SK-N-SH treated with all-trans-retinoic acid at 6 μM for 48 hours (cell line): ENCODE measurements at regions not wholly inside any gene's neighbourhood (a gene's known extent, or its start where the extent isn't known, plus 50 kb on each side); places are given as distances from the start of the nearest gene placed in this dataset.

ENCODE experiments used
- ATAC-seq: fragments of 200-7000 bp; cut with Tn5 transposase; 3 replicates; pipeline ENCODE4 v1.9.1; 2020; ENCODE audit warnings: mild to moderate bottlenecking, moderate library complexity
- ARNTL ChIP-seq: fragments of 450-650 bp; formaldehyde crosslinking; IDR thresholded peaks from 2 replicates; pipeline ENCODE4 v1.5.0; 2020; ENCODE audit warnings: low read depth, mild to moderate bottlenecking, moderate library complexity, borderline replicate concordance
- BACH2 ChIP-seq: fragments of 250-450 bp; sonication (Bioruptor Pico); IDR thresholded peaks from 2 replicates; pipeline ENCODE4 v1.9.0; 2021; ENCODE audit warnings: mild to moderate bottlenecking, borderline replicate concordance
- CSDC2 ChIP-seq: fragments of 250-450 bp; sonication (Bioruptor Pico); IDR thresholded peaks from 2 replicates; pipeline ENCODE4 v1.5.0; 2020; ENCODE audit warnings: mild to moderate bottlenecking, moderate library complexity
- CSRNP3 ChIP-seq: fragments of 250-450 bp; sonication (Bioruptor Pico); IDR thresholded peaks from 2 replicates; pipeline ENCODE4 v1.5.1; 2021; ENCODE audit warnings: mild to moderate bottlenecking, moderate library complexity
- ESRRG ChIP-seq: fragments of 250-450 bp; sonication (Bioruptor Pico); IDR thresholded peaks from 2 replicates; pipeline ENCODE4 v1.6.1; 2021; ENCODE audit warnings: mild to moderate bottlenecking
- GLIS3 ChIP-seq: fragments of 250-450 bp; sonication (Bioruptor Pico); IDR thresholded peaks from 2 replicates; pipeline ENCODE4 v1.5.0; 2020; ENCODE audit warnings: mild to moderate bottlenecking, moderate library complexity
- ISL1 ChIP-seq: fragments of 250-450 bp; sonication (Bioruptor Pico); IDR thresholded peaks from 2 replicates; pipeline ENCODE4 v2.1.2; 2022; ENCODE audit warnings: mild to moderate bottlenecking, moderate library complexity
- OSR1 ChIP-seq: fragments of 250-450 bp; sonication (Bioruptor Pico); IDR thresholded peaks from 2 replicates; pipeline ENCODE4 v1.8.0; 2022; ENCODE audit warnings: moderate library complexity, mild to moderate bottlenecking, inconsistent platforms
- PATZ1 ChIP-seq: fragments of 250-450 bp; sonication (Bioruptor Pico); IDR thresholded peaks from 2 replicates; pipeline ENCODE4 v1.8.0; 2020; ENCODE audit warnings: mild to moderate bottlenecking, moderate library complexity, borderline replicate concordance
- PPARA ChIP-seq: fragments of 250-450 bp; sonication (Bioruptor Pico); IDR thresholded peaks from 2 replicates; pipeline ENCODE4 v1.5.0; 2020; ENCODE audit warnings: mild to moderate bottlenecking, borderline replicate concordance
- RARB ChIP-seq: fragments of 250-450 bp; sonication (Bioruptor Pico); IDR thresholded peaks from 2 replicates; pipeline ENCODE4 v1.8.0; 2021; ENCODE audit warnings: mild to moderate bottlenecking, moderate library complexity
- SNAI2 ChIP-seq: fragments of 250-450 bp; sonication (Bioruptor Pico); IDR thresholded peaks from 2 replicates; pipeline ENCODE4 v1.5.0; 2020; ENCODE audit warnings: mild to moderate bottlenecking, moderate library complexity
- TCF4 ChIP-seq: fragments of 250-450 bp; sonication (Bioruptor Pico); IDR thresholded peaks from 2 replicates; pipeline ENCODE4 v1.8.0; 2021; ENCODE audit warnings: mild to moderate bottlenecking, moderate library complexity, borderline replicate concordance
- TOX ChIP-seq: fragments of 250-450 bp; sonication (Bioruptor Pico); IDR thresholded peaks from 2 replicates; pipeline ENCODE4 v1.8.0; 2021; ENCODE audit warnings: mild to moderate bottlenecking, moderate library complexity, borderline replicate concordance
- ZC3H10 ChIP-seq: fragments of 250-450 bp; sonication (Bioruptor Pico); IDR thresholded peaks from 2 replicates; pipeline ENCODE4 v1.5.1; 2021; ENCODE audit warnings: mild to moderate bottlenecking, moderate library complexity
- ZFP3 ChIP-seq: fragments of 250-450 bp; sonication (Bioruptor Pico); IDR thresholded peaks from 2 replicates; pipeline ENCODE4 v1.5.0; 2020; ENCODE audit warnings: mild to moderate bottlenecking, moderate library complexity
- ZFP30 ChIP-seq: fragments of 450-650 bp; formaldehyde crosslinking; IDR thresholded peaks from 2 replicates; pipeline ENCODE4 v1.5.0; 2022; ENCODE audit warnings: mild to moderate bottlenecking, moderate library complexity
- ZNF565 ChIP-seq: fragments of 450-650 bp; formaldehyde crosslinking; conservative IDR thresholded peaks from 2 replicates; pipeline ENCODE4 v1.5.0; 2020; ENCODE audit warnings: low read depth, mild to moderate bottlenecking, moderate library complexity
- ZNF70 ChIP-seq: fragments of 450-650 bp; formaldehyde crosslinking; IDR thresholded peaks from 2 replicates; pipeline ENCODE4 v1.5.0; 2020; ENCODE audit warnings: mild to moderate bottlenecking, moderate library complexity
- ZNF8 ChIP-seq: fragments of 450-650 bp; formaldehyde crosslinking; IDR thresholded peaks from 2 replicates; pipeline ENCODE4 v1.5.0; 2020; ENCODE audit warnings: mild to moderate bottlenecking, moderate library complexity
- TF ChIP-seq, protein P1 (sequence below): fragments of 250-450 bp; sonication (Bioruptor Pico); IDR thresholded peaks from 2 replicates; pipeline ENCODE4 v1.8.0; 2021; ENCODE audit warnings: low read depth, mild to moderate bottlenecking, moderate library complexity, borderline replicate concordance
- TF ChIP-seq, protein P2 (sequence below): fragments of 250-450 bp; sonication (Bioruptor Pico); IDR thresholded peaks from 2 replicates; pipeline ENCODE4 v1.5.1; 2020; ENCODE audit warnings: low read depth, mild to moderate bottlenecking, moderate library complexity
- TF ChIP-seq, protein P3 (sequence below): fragments of 250-450 bp; sonication (Bioruptor Pico); IDR thresholded peaks from 2 replicates; pipeline ENCODE4 v1.5.0; 2020; ENCODE audit warnings: mild to moderate bottlenecking, moderate library complexity

GRCh38 chr16:17836868-17837602 lies 366.3 kb upstream of the XYLT1 start:
- TF ChIP-seq TOX (CRISPR knock-in tag) (peak; percentile 74; the same call in 1 of the 2 replicates), PATZ1 (peak; percentile 37; the same call in 1 of the 2 replicates), SNAI2 (CRISPR knock-in tag) (peak; percentile 60; the same call in 1 of the 2 replicates), ARNTL (CRISPR knock-in tag) (no peak), ZNF565 (CRISPR knock-in tag) (no peak), CSDC2 (CRISPR knock-in tag) (0 out of 2 replicates have a peak, but pooled peaks have one; percentile 28), ZNF8 (CRISPR knock-in tag) (no peak), ZFP3 (CRISPR knock-in tag) (peak; percentile 78), OSR1 (no peak), BACH2 (no peak), ESRRG (CRISPR knock-in tag) (no peak), RARB (CRISPR knock-in tag) (no peak), ZNF70 (CRISPR knock-in tag) (no peak), ZC3H10 (CRISPR knock-in tag) (peak; percentile 35; the same call in 1 of the 2 replicates), PPARA (CRISPR knock-in tag) (no peak), ISL1 (CRISPR knock-in tag) (peak; percentile 72), TCF4 (CRISPR knock-in tag) (no peak), ZFP30 (CRISPR knock-in tag) (no peak), GLIS3 (no peak), CSRNP3 (CRISPR knock-in tag) (no peak)
- TF ChIP-seq, protein P1, sequence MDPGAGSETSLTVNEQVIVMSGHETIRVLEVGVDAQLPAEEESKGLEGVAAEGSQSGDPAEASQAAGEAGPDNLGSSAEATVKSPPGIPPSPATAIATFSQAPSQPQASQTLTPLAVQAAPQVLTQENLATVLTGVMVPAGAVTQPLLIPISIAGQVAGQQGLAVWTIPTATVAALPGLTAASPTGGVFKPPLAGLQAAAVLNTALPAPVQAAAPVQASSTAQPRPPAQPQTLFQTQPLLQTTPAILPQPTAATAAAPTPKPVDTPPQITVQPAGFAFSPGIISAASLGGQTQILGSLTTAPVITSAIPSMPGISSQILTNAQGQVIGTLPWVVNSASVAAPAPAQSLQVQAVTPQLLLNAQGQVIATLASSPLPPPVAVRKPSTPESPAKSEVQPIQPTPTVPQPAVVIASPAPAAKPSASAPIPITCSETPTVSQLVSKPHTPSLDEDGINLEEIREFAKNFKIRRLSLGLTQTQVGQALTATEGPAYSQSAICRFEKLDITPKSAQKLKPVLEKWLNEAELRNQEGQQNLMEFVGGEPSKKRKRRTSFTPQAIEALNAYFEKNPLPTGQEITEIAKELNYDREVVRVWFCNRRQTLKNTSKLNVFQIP (CRISPR knock-in tag), result 0 out of 2 replicates have a peak, but pooled peaks have one; percentile 17
- TF ChIP-seq, protein P2, sequence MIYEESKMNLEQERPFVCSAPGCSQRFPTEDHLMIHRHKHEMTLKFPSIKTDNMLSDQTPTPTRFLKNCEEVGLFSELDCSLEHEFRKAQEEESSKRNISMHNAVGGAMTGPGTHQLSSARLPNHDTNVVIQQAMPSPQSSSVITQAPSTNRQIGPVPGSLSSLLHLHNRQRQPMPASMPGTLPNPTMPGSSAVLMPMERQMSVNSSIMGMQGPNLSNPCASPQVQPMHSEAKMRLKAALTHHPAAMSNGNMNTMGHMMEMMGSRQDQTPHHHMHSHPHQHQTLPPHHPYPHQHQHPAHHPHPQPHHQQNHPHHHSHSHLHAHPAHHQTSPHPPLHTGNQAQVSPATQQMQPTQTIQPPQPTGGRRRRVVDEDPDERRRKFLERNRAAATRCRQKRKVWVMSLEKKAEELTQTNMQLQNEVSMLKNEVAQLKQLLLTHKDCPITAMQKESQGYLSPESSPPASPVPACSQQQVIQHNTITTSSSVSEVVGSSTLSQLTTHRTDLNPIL, result peak; percentile 78; the same call in 1 of the 2 replicates
- TF ChIP-seq, protein P3, sequence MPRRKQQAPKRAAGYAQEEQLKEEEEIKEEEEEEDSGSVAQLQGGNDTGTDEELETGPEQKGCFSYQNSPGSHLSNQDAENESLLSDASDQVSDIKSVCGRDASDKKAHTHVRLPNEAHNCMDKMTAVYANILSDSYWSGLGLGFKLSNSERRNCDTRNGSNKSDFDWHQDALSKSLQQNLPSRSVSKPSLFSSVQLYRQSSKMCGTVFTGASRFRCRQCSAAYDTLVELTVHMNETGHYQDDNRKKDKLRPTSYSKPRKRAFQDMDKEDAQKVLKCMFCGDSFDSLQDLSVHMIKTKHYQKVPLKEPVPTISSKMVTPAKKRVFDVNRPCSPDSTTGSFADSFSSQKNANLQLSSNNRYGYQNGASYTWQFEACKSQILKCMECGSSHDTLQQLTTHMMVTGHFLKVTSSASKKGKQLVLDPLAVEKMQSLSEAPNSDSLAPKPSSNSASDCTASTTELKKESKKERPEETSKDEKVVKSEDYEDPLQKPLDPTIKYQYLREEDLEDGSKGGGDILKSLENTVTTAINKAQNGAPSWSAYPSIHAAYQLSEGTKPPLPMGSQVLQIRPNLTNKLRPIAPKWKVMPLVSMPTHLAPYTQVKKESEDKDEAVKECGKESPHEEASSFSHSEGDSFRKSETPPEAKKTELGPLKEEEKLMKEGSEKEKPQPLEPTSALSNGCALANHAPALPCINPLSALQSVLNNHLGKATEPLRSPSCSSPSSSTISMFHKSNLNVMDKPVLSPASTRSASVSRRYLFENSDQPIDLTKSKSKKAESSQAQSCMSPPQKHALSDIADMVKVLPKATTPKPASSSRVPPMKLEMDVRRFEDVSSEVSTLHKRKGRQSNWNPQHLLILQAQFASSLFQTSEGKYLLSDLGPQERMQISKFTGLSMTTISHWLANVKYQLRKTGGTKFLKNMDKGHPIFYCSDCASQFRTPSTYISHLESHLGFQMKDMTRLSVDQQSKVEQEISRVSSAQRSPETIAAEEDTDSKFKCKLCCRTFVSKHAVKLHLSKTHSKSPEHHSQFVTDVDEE (CRISPR knock-in tag), result no peak
- peak; percentile 92 for ATAC-seq

- ATAC-seq, result peak; percentile 23
- TF ChIP-seq PPARA (CRISPR knock-in tag) (no peak), RARB (CRISPR knock-in tag) (no peak), ZC3H10 (CRISPR knock-in tag) (peak; percentile 63; the same call in 1 of the 2 replicates), ISL1 (CRISPR knock-in tag) (peak; percentile 99), ZFP3 (CRISPR knock-in tag) (peak; percentile 18; the same call in 1 of the 2 replicates), TCF4 (CRISPR knock-in tag) (no peak), ZNF70 (CRISPR knock-in tag) (0 out of 2 replicates have a peak, but pooled peaks have one; percentile 32), ZNF8 (CRISPR knock-in tag) (no peak; the same call in 1 of the 2 replicates), CSDC2 (CRISPR knock-in tag) (no peak), ZFP30 (CRISPR knock-in tag) (no peak), TOX (CRISPR knock-in tag) (no peak), ESRRG (CRISPR knock-in tag) (peak; percentile 12; the same call in 1 of the 2 replicates), CSRNP3 (CRISPR knock-in tag) (no peak)
- TF ChIP-seq, protein P1 (CRISPR knock-in tag), result no peak
Observed at GRCh38 chr16:17835118-17835876, 364.5 kb upstream of the XYLT1 start.
